Activated effector memory CD4-positive, alpha-beta T cell treated with Interleukin-2 at 50 U/mL for 16 hours (primary cell): ENCODE measurements at regions not wholly inside any gene's neighbourhood (a gene's known extent, or its start where the extent isn't known, plus 50 kb on each side); places are given as distances from the start of the nearest gene placed in this dataset.
"Not testable (repeated sequence)": the region's sequence is repeated elsewhere in the genome, so short reads cannot be mapped to it uniquely, and the experiment has no call there.

Experiments used
- DNase-seq: peaks from one replicate; pipeline ENCODE4 v3.0.0-alpha.2; 2020

- DNase-seq: not testable (repeated sequence)
Observed at GRCh38 chr2:7657526-7657925, 740.3 kb downstream of the RNF144A start.

- no peak for DNase-seq
Observed at GRCh38 chr2:7658486-7658885, 741.3 kb downstream of the RNF144A start.

- DNase-seq: no peak
Observed at GRCh38 chr2:7660816-7661215, 743.6 kb downstream of the RNF144A start.

GRCh38 chr2:7661502-7661901 is 744.3 kb downstream of the RNF144A start:
- no peak for DNase-seq

- no peak for DNase-seq
Observed at GRCh38 chr2:7665880-7666279, 748.7 kb downstream of the RNF144A start.

- DNase-seq: no peak
Observed at GRCh38 chr2:7666596-7667259, 749.5 kb downstream of the RNF144A start.

GRCh38 chr2:7667260-7667757 is 750.1 kb downstream of the RNF144A start:
- DNase-seq: no peak

GRCh38 chr2:7670905-7671641 is 753.9 kb downstream of the RNF144A start:
- DNase-seq: no peak

- DNase-seq: peak; percentile 10
Observed at GRCh38 chr2:7672027-7672684, 754.9 kb downstream of the RNF144A start.

- DNase-seq: no peak
Observed at GRCh38 chr2:7672685-7673071, 755.5 kb downstream of the RNF144A start.

GRCh38 chr2:7673101-7673500 is 755.9 kb downstream of the RNF144A start:
- DNase-seq: no peak

- DNase-seq: no peak
Observed at GRCh38 chr2:7673853-7674252, 756.6 kb downstream of the RNF144A start.

GRCh38 chr2:7674606-7675005 is 757.4 kb downstream of the RNF144A start:
- no peak for DNase-seq

GRCh38 chr2:7676714-7677113 is 759.5 kb downstream of the RNF144A start:
- no peak for DNase-seq

- DNase-seq: no peak
Observed at GRCh38 chr2:7681881-7682461, 764.8 kb downstream of the RNF144A start.

- DNase-seq: no peak
Observed at GRCh38 chr2:7683196-7683595, 766.0 kb downstream of the RNF144A start.

- no peak for DNase-seq
Observed at GRCh38 chr2:7683708-7684107, 766.5 kb downstream of the RNF144A start.

- no peak for DNase-seq
Observed at GRCh38 chr2:7685342-7686015, 768.3 kb downstream of the RNF144A start.

GRCh38 chr2:7686016-7686385 is 768.8 kb downstream of the RNF144A start:
- DNase-seq: no peak

- no peak for DNase-seq
Observed at GRCh38 chr2:7691961-7692656, 774.9 kb downstream of the RNF144A start.

- no peak for DNase-seq
Observed at GRCh38 chr2:7692657-7693161, 775.5 kb downstream of the RNF144A start.
